Loucy (cell line): ENCODE measurements at regions not wholly inside any gene's neighbourhood (a gene's known extent, or its start where the extent isn't known, plus 50 kb on each side); places are given as distances from the start of the nearest gene placed in this dataset.

Experiments
- H2AFZ ChIP-seq: fragments of 200-600 bp; sonication (generic); 2 replicates; pipeline ENCODE4 v1.6.0; 2016; ENCODE audit warnings: antibody characterized with exemption, mild to moderate bottlenecking, low read length, moderate library complexity
- H3F3A ChIP-seq: fragments of 200-600 bp; 2 replicates; pipeline ENCODE4 v1.6.0; 2016; ENCODE audit warnings: antibody characterized with exemption, low read depth, mild to moderate bottlenecking
- H3K27me3 ChIP-seq: fragments of 200-600 bp; sonication (generic); 2 replicates; pipeline ENCODE4 v1.6.1; 2014; ENCODE audit warnings: low read length, mild to moderate bottlenecking; ENCODE audit not compliant: insufficient read depth, poor library complexity, severe bottlenecking
- H3K36me3 ChIP-seq: fragments of 200-600 bp; sonication (generic); 2 replicates; pipeline ENCODE4 v1.6.1; 2016; ENCODE audit warnings: low read length; ENCODE audit not compliant: insufficient read depth
- H3K4me1 ChIP-seq: fragments of 200-600 bp; sonication (generic); 2 replicates; pipeline ENCODE4 v1.5.1; 2014; ENCODE audit warnings: low read length, mild to moderate bottlenecking; ENCODE audit not compliant: insufficient read depth, poor library complexity, severe bottlenecking
- H3K4me2 ChIP-seq: fragments of 200-600 bp; sonication (generic); 2 replicates; pipeline ENCODE4 v1.6.0; 2014; ENCODE audit warnings: antibody characterized with exemption, low read length, low read depth, mild to moderate bottlenecking; ENCODE audit not compliant: poor library complexity, severe bottlenecking
- H3K4me3 ChIP-seq: fragments of 200-600 bp; sonication (generic); 2 replicates; pipeline ENCODE4 v1.5.1; 2014; ENCODE audit warnings: low read length, mild to moderate bottlenecking, mixed read lengths; ENCODE audit not compliant: poor library complexity, severe bottlenecking
- H3K79me2 ChIP-seq: fragments of 200-600 bp; sonication (generic); 2 replicates; pipeline ENCODE4 v1.6.1; 2014; ENCODE audit warnings: low read length; ENCODE audit not compliant: insufficient read depth
- H3K9ac ChIP-seq: fragments of 200-600 bp; sonication (generic); 2 replicates; pipeline ENCODE4 v1.6.0; 2014; ENCODE audit warnings: mild to moderate bottlenecking, low read depth, low read length, moderate library complexity; ENCODE audit not compliant: poor library complexity, severe bottlenecking
- H3K9me2 ChIP-seq: fragments of 200-600 bp; sonication (generic); replicated peaks from 2 replicates; pipeline ENCODE4 v1.6.1; 2016; ENCODE audit warnings: low read depth, low read length, mixed read lengths
- H3K9me3 ChIP-seq: fragments of 200-600 bp; sonication (generic); 2 replicates; pipeline ENCODE4 v1.6.1; 2014; ENCODE audit warnings: mild to moderate bottlenecking, antibody characterized with exemption, low read length, low read depth; ENCODE audit not compliant: insufficient read depth
- H4K20me1 ChIP-seq: fragments of 200-600 bp; sonication (generic); 2 replicates; pipeline ENCODE4 v1.6.0; 2014; ENCODE audit warnings: antibody characterized with exemption, low read length, mild to moderate bottlenecking; ENCODE audit not compliant: insufficient read depth, poor library complexity, severe bottlenecking
- EZH2phosphoT487 ChIP-seq: fragments of 200-600 bp; IDR thresholded peaks from 2 replicates; pipeline ENCODE4 v1.6.1; 2018; ENCODE audit warnings: antibody characterized with exemption, mild to moderate bottlenecking, moderate library complexity, borderline replicate concordance
- TF ChIP-seq, protein P1 (sequence below): fragments of 200-600 bp; sonication (generic); conservative IDR thresholded peaks from 2 replicates; pipeline ENCODE4 v1.5.1; 2014; ENCODE audit warnings: mild to moderate bottlenecking, antibody characterized with exemption, low read length

DNA sequence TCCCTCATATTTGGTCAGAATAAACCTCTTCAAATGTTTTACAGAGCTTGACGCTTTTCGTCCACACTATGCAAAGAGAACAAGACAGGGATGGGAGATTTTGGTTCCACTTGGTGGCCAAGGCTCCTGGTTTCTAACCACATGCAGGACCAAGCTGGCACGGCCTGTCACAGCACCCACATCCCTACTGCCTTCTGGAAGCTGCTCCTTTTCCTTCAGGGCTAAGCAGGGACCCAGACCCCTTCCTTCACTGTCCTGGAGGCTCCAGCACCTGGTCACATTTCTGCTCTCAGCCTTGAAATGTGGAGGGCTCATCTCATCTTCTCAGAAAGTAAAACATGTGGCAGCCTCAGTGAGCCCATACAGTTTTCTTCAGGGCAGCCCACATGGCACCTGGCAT lies 50.4 kb upstream of the ARHGEF7 start:
- H3F3A ChIP-seq = no peaks in the 10 kb centered on the region
- H3K9ac ChIP-seq = no peak overlapping the region
- no peaks in the 10 kb centered on the region for H4K20me1 ChIP-seq
- H3K9me2 ChIP-seq = no peaks in the 10 kb centered on the region
- no peak overlapping the region for H3K4me2 ChIP-seq
- no peaks in the 10 kb centered on the region for H3K4me1 ChIP-seq
- no peak overlapping the region for H3K4me3 ChIP-seq
- H3K9me3 ChIP-seq = no peaks in the 10 kb centered on the region
- no peak overlapping the region for H2AFZ ChIP-seq
- no peak for TF ChIP-seq EZH2phosphoT487
- TF ChIP-seq, protein P1, sequence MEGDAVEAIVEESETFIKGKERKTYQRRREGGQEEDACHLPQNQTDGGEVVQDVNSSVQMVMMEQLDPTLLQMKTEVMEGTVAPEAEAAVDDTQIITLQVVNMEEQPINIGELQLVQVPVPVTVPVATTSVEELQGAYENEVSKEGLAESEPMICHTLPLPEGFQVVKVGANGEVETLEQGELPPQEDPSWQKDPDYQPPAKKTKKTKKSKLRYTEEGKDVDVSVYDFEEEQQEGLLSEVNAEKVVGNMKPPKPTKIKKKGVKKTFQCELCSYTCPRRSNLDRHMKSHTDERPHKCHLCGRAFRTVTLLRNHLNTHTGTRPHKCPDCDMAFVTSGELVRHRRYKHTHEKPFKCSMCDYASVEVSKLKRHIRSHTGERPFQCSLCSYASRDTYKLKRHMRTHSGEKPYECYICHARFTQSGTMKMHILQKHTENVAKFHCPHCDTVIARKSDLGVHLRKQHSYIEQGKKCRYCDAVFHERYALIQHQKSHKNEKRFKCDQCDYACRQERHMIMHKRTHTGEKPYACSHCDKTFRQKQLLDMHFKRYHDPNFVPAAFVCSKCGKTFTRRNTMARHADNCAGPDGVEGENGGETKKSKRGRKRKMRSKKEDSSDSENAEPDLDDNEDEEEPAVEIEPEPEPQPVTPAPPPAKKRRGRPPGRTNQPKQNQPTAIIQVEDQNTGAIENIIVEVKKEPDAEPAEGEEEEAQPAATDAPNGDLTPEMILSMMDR = no peak
- H3K36me3 ChIP-seq = no peaks in the 10 kb centered on the region
- H3K27me3 ChIP-seq = no peaks in the 10 kb centered on the region
- H3K79me2 ChIP-seq = no peaks in the 10 kb centered on the region

DNA sequence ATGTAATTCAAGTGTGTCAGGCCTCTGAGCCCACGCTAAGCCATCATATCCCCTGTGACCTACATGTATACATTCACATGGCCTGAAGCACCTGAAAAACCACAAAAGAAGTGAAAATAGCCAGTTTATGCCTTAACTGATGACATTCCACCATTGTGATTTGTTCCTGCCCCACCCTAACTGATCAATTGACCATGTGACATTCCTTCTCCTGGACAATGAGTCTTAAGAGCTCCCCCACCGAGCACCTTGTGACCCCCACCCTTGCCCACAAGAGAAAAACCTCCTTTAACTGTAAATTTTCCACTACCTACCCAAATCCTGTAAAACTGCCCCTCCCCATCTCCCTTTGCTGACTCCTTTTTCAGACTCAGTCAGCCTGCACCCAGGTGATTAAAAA lies 52.1 kb upstream of the ARHGEF7 start:
- no peaks in the 10 kb centered on the region for H3K9me3 ChIP-seq

DNA sequence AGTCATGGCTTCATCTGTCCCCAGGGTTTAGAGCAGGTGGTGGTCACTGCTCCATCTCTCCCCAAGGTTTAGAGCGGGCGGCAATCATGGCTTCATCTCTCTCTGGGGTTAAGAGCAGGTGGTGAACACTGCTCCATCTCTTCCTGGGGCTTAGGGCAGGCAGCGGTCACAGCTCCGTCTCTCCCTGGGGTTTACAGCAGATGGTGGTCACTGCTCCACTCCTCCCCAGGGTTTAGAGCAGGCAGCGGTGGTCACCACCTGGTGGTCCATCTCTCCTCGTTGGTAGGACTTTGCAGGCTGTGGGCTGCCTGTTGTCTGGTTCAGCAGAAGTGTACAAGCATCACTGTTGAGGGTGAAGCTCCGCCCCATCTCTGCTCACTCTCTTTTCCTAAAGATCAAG lies 52.8 kb upstream of the ARHGEF7 start:
- H3K4me3 ChIP-seq = no peak overlapping the region
- no peaks in the 10 kb centered on the region for H3F3A ChIP-seq
- H3K36me3 ChIP-seq = no peaks in the 10 kb centered on the region
- no peaks in the 10 kb centered on the region for H4K20me1 ChIP-seq
- H2AFZ ChIP-seq = no peak overlapping the region
- H3K9me3 ChIP-seq = no peaks in the 10 kb centered on the region
- TF ChIP-seq, protein P1 = no peak
- no peak for TF ChIP-seq EZH2phosphoT487
- no peaks in the 10 kb centered on the region for H3K4me1 ChIP-seq
- no peaks in the 10 kb centered on the region for H3K27me3 ChIP-seq
- no peaks in the 10 kb centered on the region for H3K9me2 ChIP-seq
- H3K4me2 ChIP-seq = no peak overlapping the region
- no peaks in the 10 kb centered on the region for H3K79me2 ChIP-seq
- H3K9ac ChIP-seq = no peak overlapping the region

More for the DNA sequence above, 52.1 kb upstream of the ARHGEF7 start:
- TF ChIP-seq, protein P1 = no peak
- TF ChIP-seq EZH2phosphoT487 = no peak
- Histone ChIP-seq H3K4me2 (no peak overlapping the region), H3K27me3 (no peaks in the 10 kb centered on the region), H3K9me2 (no peaks in the 10 kb centered on the region), H3K4me3 (no peak overlapping the region), H3K79me2 (no peaks in the 10 kb centered on the region), H3K36me3 (no peaks in the 10 kb centered on the region), H3K4me1 (no peaks in the 10 kb centered on the region), H3F3A (no peaks in the 10 kb centered on the region), H4K20me1 (no peaks in the 10 kb centered on the region), H3K9ac (no peak overlapping the region), H2AFZ (no peak overlapping the region)
